Mucosa of rectum (tissue), 2 donors: ENCODE measurements at regions not wholly inside any gene's neighbourhood (a gene's known extent, or its start where the extent isn't known, plus 50 kb on each side); places are given as distances from the start of the nearest gene placed in this dataset.
"Not testable (repeated sequence)": the region's sequence is repeated elsewhere in the genome, so short reads cannot be mapped to it uniquely, and the experiment has no call there.

Experiments used
- H3K27ac ChIP-seq, 2 donors: one replicate each; pipeline ENCODE4 v1.7.0; 2013; ENCODE audit warnings: inconsistent platforms in 2 of 2, low read depth in 2 of 2, low read length in 2 of 2
- H3K27me3 ChIP-seq, 2 donors: one replicate each; pipeline ENCODE4 v1.7.0; 2013; ENCODE audit warnings: low read length in 2 of 2; ENCODE audit not compliant: control insufficient read depth in 2 of 2, insufficient read depth in 2 of 2
- H3K36me3 ChIP-seq, 2 donors: one replicate each; pipeline ENCODE4 v1.7.0; 2013; ENCODE audit warnings: low read length in 2 of 2; ENCODE audit not compliant: control insufficient read depth in 2 of 2, insufficient read depth in 2 of 2
- H3K4me1 ChIP-seq, 2 donors: one replicate each; pipeline ENCODE4 v1.7.0; 2013; ENCODE audit warnings: low read length in 2 of 2, mild to moderate bottlenecking in 1 of 2; ENCODE audit not compliant: control insufficient read depth in 2 of 2, insufficient read depth in 2 of 2
- H3K4me3 ChIP-seq, 2 donors: one replicate each; pipeline ENCODE4 v1.7.0; 2013; ENCODE audit warnings: low read length in 2 of 2
- H3K9ac ChIP-seq, 2 donors: one replicate each; pipeline ENCODE4 v1.7.0; 2013; ENCODE audit warnings: low read length in 2 of 2, low read depth in 1 of 2, mild to moderate bottlenecking in 1 of 2
- H3K9me3 ChIP-seq, 2 donors: one replicate each; pipeline ENCODE4 v1.7.0; 2013; ENCODE audit warnings: low read length in 2 of 2; ENCODE audit not compliant: control insufficient read depth in 2 of 2
- donor health status: healthy.
- donor health status: Normal muscosa, but diverticular disease.

DNA sequence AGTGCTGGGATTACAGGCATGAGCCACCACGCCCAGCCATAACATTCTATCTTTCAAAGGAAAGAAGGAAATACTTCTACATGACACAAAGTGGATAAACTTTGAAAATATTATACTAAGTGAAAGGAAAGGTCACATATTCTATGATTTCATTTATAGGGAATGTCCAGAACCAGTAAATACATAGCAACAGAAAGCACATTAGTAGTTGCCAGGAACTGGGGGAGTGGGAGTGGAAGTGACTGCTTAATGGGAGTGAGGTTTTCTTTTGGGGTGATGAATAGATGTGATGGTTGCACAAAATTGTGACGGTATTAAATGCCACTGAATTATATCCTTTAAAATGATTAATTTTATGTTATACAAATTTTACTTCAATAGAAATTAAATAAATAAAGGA, 95.7 kb upstream of the IL15 start:
- H3K27me3 ChIP-seq: no peaks in the 10 kb centered on the region

DNA sequence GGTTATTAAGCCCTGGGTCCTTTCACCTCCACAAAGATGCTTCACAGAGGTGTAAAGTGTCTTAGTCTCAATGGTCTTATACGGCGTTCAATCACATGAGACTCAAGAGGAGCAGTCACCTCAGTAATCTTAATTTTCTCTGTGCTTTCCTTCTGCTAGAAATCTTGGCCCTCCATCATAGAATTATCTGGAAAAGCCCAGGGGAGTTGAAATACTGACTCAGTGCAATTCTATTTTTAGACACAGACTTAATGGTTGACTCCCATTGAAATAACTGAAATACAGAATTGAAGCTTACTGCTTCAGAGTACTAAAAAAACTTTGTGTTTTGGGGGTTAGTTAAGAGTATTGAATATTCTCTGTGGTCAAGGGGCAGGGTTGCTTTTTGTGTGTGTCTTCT, 94.5 kb upstream of the IL15 start:
- Histone ChIP-seq H3K27ac (no peak overlapping the region), H3K36me3 (no peaks in the 10 kb centered on the region), H3K9me3 (peaks cover 0 to 2% of the 10 kb centered on the region in 2 donors), H3K4me3 (no peak overlapping the region), H3K27me3 (no peaks in the 10 kb centered on the region), H3K4me1 (no peaks in the 10 kb centered on the region), H3K9ac (no peak overlapping the region)

More for the DNA sequence above, 95.7 kb upstream of the IL15 start:
- H3K27ac ChIP-seq: no peak overlapping the region
- no peak overlapping the region for H3K9ac ChIP-seq
- H3K4me3 ChIP-seq: no peak overlapping the region
- H3K36me3 ChIP-seq: no peaks in the 10 kb centered on the region
- H3K4me1 ChIP-seq: no peaks in the 10 kb centered on the region
- H3K9me3 ChIP-seq: peaks cover 0 to 2% of the 10 kb centered on the region in 2 donors

DNA sequence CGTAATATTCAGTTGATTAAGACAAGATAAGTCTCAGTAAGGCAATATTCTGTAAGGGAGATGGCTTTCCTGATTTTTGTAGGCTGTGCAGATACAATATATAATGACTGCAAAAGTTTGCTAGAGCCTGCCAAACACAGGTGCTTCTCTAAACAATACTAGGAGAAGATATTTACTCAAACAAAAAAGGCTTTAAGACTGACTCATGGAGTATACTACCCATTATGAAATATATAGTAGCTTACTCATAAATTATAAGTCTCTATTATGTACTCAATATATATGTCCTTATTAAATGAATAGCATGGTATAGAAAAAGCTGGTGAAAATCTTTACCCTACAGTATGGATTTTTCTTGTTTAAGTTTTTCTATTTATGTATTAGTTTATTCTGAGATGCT, 93.2 kb upstream of the IL15 start:
- Histone ChIP-seq H3K27me3 (no peaks in the 10 kb centered on the region), H3K36me3 (no peaks in the 10 kb centered on the region), H3K4me3 (no peak overlapping the region), H3K27ac (no peak overlapping the region), H3K4me1 (no peaks in the 10 kb centered on the region), H3K9me3 (peaks cover 0 to 2% of the 10 kb centered on the region in 2 donors), H3K9ac (no peak overlapping the region)

DNA sequence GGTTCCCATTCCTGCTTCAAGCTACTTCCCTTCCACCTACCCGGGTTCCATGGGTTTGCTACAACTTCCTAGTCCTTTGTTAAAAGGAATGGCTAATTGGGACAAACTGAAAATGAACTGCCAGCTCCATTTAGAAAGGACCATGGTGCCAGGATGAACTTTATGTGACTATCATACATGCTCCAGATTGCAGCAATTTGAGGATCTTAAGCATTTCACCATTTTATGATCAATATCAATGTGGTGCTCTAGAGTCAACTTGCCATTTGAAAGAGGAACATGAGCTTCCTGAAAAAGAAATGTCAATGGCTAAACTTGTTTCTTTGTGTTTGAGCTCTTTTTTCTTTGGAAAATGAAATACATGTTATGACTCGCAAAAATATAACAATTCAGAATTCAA, 92.7 kb upstream of the IL15 start:
- Histone ChIP-seq H3K9ac (no peak overlapping the region), H3K36me3 (no peaks in the 10 kb centered on the region), H3K9me3 (no peaks in the 10 kb centered on the region), H3K27ac (no peak overlapping the region), H3K27me3 (no peaks in the 10 kb centered on the region), H3K4me1 (no peaks in the 10 kb centered on the region), H3K4me3 (no peak overlapping the region)

DNA sequence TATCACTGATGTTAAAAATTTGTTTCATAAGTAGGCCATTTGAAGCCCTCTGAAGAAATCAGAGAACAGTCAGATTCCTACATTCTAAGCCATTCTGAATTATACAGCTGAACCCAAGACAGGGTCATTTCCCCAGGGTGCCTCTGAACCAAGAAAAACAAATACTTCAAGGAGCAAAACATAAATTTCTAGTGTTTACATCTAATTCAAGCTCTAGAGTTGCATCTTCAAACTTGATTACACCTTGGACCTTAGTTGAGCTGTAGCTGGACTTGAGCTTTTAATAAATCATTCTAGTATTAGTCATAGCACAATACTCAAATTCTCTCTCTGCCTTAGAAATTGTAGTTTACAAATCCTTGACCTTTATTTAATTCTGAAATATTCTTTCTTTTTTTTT, 87.6 kb upstream of the IL15 start:
- Histone ChIP-seq H3K4me1 (no peaks in the 10 kb centered on the region), H3K9ac (no peak overlapping the region), H3K27ac (no peak overlapping the region), H3K4me3 (no peak overlapping the region), H3K27me3 (no peaks in the 10 kb centered on the region), H3K36me3 (no peaks in the 10 kb centered on the region), H3K9me3 (no peaks in the 10 kb centered on the region)

DNA sequence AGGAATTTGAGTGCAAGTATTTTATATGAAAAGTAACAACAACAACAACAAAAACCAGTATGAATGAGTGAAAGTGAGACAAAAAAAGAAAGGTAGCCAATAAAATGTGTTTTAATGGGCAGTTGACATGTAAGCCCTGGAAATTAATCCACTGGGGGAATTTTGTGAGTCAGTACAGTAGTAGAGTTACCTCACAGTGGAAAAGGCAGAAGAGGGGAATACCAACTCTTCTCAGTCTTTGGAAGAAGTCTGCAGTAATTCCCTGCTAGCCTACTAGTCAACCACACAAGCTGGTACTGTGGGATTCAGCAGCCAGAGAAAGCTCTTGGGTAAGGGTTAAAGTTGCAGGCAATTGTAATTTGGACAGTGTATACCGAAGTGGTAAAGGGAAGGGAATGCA, 76.3 kb upstream of the IL15 start:
- Histone ChIP-seq H3K36me3 (no peaks in the 10 kb centered on the region), H3K27ac (no peak overlapping the region), H3K4me1 (no peaks in the 10 kb centered on the region)

DNA sequence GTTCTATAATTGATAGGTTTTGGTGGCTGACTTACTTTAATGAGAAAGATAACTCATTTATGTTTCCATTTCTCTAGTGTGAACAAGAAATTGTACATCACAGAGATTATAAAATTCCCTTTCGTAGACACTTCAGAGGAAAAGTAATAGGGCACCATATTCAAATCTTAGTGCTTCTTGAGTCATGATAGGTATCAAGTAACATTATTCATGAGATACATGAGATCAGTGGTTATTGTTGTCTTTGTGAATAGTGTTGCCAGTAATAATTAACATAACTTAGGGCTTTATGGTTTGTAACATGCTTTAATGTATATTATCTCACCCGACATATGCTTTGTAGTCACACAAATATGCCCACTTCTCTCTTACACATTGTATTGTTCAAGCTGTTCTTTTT, 73.7 kb upstream of the IL15 start:
- no peak overlapping the region for H3K4me3 ChIP-seq
- H3K27me3 ChIP-seq: no peaks in the 10 kb centered on the region
- H3K36me3 ChIP-seq: no peaks in the 10 kb centered on the region
- no peaks in the 10 kb centered on the region for H3K9me3 ChIP-seq
- H3K27ac ChIP-seq: no peak overlapping the region
- H3K9ac ChIP-seq: no peak overlapping the region
- H3K4me1 ChIP-seq: no peaks in the 10 kb centered on the region

More for the DNA sequence above, 76.3 kb upstream of the IL15 start:
- Histone ChIP-seq H3K9me3 (no peaks in the 10 kb centered on the region), H3K9ac (no peak overlapping the region), H3K27me3 (no peaks in the 10 kb centered on the region), H3K4me3 (no peak overlapping the region)

DNA sequence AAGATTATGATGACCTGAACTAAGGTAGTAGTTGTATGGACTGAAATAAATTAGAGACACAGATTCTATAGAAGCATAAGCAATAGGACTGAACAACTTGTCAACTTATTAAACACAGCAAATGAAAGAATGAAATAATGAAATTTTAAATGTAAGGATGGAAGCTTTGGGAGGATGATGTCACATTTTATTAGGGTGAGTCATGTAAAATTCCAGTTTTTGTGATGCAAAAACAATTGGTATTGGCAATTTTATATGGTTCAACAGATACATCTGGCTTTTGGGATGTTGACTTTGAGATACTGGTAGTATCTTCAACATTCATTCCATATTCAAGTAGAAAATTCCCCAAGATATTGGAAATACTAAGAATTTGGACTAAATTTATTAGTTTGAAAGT, 72.7 kb upstream of the IL15 start:
- no peak overlapping the region for H3K27ac ChIP-seq
- no peaks in the 10 kb centered on the region for H3K9me3 ChIP-seq
- no peaks in the 10 kb centered on the region for H3K4me1 ChIP-seq
- H3K9ac ChIP-seq: no peak overlapping the region
- no peak overlapping the region for H3K4me3 ChIP-seq
- H3K36me3 ChIP-seq: no peaks in the 10 kb centered on the region
- no peaks in the 10 kb centered on the region for H3K27me3 ChIP-seq

DNA sequence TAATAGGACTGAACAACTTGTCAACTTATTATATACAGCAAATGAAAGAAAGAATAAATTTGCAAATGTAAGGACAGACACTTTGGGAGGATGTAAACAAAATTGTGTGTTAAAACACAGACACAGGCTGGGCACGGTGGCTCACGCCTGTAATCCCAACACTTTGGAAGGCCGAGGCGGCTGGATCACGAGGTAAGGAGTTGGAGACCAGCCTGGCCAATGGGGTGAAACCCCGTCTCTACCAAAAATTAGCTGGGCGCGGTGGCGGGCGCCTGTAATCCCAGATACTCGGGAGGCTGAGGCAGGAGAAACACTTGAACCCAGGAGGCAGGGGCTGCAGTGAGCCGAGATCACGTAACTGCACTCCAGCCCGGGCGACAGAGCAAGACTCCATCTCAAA, 71.4 kb upstream of the IL15 start:
- H3K9ac ChIP-seq, H3K9me3 ChIP-seq, H3K4me3 ChIP-seq, H3K36me3 ChIP-seq, H3K4me1 ChIP-seq, H3K27ac ChIP-seq, H3K27me3 ChIP-seq: not testable (repeated sequence)

DNA sequence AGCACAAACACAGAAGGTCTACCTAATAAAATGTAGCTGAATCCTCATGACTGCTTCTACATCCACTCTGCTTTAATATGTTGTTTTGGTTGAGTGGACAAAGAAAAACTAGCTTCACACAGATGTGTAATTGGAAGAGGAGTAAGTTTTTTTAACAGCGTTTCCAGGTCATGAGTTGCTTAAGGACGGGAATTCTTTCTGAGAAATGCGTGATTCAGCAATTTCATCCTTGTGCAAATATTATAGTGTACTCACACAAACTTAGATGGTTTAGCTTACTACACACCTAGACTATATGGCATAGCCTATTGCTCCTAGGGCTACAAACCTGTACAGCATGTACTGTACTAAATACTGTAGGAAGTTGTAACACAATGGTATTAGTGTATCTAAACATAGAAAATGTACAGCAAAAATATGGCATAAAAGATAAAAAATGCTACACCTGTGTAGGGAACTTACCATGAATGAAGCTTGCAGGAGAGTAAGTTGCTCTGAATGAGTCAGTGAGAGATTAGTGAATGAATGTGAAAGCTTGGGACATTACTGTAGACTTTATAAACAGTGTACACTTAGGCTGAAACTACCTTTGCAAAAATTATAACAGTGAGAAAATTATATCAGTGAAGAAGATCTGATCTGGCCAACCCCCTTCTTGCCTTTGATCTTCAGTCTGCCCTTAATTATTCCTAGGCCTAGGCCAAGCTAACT, 70.8 kb upstream of the IL15 start:
- Histone ChIP-seq H3K4me3 (no peak overlapping the region), H3K9ac (no peak overlapping the region), H3K4me1 (no peaks in the 10 kb centered on the region), H3K27me3 (no peaks in the 10 kb centered on the region), H3K27ac (no peak overlapping the region), H3K9me3 (no peaks in the 10 kb centered on the region), H3K36me3 (no peaks in the 10 kb centered on the region)
